Hematopoietic multipotent progenitor cell (in vitro differentiated cells): ENCODE measurements at regions not wholly inside any gene's neighbourhood (a gene's known extent, or its start where the extent isn't known, plus 50 kb on each side); places are given as distances from the start of the nearest gene placed in this dataset.
A peak's percentile ranks its signal among the peaks of the same experiment; 100 is the strongest.
"Not testable (repeated sequence)": the region's sequence is repeated elsewhere in the genome, so short reads cannot be mapped to it uniquely, and the experiment has no call there.

Experiments
- DNase-seq, 3 donors: peaks; one replicate each; pipeline ENCODE4 v3.0.0-alpha.2; 2011 to 2015; ENCODE audit warnings: low read depth in 2 of 3, low spot score in 2 of 3

GRCh38 chr14:28152453-28153044 lies 614.0 kb upstream of the FOXG1 start:
- no peak for DNase-seq

DNA sequence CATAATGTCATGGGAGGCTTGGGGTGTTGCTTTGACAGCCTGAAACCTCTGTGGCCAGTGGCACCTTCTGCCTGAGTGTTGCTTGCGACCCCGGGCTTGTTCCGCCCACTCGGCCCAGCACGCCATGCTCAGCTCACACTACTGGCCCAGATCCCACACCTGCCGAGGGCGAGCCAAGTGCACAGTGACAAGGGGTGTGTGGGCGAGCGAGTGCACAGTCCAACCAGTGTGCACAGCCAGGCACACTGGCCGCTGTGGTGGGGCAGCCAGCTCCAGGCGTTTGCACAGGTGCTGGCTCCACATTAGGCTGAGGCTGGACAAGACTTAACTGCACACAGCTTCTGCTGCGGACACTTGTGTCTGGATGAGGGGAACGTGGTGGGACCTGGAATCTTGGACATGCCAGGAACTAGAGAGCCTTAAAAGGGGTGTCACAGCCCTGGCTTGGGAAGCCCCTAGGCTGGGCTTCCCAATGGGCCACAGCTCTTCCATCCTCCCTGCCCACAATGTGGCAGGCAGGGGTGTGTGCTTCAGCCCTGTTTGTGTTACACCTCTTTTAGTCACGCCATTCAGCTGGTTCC lies 609.2 kb upstream of the FOXG1 start:
- DNase-seq = no peak

- DNase-seq = no peak
These were observed 608.4 kb upstream of the FOXG1 start for GRCh38 chr14:28157887-28158791.

GRCh38 chr14:28161040-28161439 lies 605.5 kb upstream of the FOXG1 start:
- DNase-seq = no peak

- no peak for DNase-seq
These were observed 603.4 kb upstream of the FOXG1 start for GRCh38 chr14:28163233-28163632.

DNA sequence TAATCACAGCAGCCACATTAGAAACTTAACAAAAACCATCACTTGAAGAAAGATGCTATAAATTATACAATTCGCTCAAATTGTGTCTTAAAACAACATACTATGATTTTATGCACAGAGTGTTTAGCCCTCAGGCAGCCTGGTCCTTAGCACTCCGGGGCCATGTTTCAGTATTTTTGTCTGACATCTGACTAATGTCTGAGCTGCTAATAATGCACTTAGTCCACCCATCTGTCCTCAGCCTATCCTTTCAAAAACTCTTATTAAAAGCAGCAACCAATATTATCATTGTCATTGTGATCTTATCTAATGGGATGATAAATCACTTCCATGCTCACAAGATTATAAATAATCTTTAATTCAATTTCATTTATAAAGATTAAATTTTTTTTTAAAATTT lies 602.7 kb upstream of the FOXG1 start:
- no peak for DNase-seq

DNA sequence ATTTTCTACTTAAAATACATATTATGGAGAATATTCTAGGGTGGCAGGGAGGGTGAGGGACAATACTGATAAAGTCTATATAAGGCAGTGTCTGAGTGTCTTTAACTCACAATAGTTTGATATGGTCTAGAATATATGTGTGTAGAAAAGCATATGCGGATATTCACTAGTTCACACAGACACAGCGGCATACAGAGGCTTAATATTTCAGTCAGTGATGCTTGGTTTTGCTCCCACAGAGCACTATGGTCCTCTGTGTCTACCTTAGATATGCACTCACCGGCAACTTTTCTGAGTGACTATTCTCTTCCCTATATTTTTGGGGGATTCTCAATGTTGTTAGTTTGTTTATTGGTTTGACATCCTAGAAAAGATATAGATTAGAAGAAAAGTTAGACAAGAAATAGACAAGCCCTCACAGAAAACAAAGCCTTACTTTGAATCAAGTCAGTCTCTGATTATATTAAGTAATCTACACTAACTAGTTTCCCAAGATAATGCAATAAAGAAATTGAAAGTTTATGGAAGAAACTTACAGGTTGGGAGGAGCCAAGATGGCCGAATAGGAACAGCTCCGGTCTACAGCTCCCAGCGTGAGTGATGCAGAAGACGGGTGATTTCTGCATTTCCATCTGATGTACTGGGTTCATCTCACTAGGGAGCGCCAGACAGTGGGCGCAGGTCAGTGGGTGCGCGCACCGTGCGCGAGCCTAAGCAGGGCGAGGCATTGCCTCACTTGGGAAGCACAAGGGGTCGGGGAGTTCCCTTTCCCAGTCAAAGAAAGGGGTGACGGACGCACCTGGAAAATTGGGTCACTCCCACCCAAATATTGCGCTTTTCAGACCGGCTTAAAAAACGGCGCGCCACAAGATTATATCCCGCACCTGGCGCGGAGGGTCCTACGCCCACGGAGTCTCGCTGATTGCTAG lies 578.4 kb upstream of the FOXG1 start:
- DNase-seq = peak in 1 of 3 donors; percentile 0

DNA sequence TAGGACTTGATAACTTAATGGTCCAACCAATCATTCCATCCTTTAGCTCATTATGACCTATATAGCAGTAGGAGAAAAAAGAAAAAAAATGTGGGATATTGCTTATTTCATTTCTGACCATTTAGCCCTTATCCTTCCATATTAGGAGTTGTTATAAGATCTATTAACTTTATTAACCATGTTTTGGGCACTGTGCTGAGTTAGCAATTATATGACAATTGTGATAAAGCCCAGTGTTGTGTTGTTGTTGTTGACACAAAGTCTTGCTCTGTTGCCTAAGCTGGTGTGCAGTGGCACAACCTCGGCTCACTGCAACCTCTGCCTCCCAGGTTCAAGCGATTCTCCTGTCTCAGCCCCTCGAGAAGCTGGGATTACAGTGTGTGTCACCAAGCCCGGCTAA lies 569.7 kb upstream of the FOXG1 start:
- DNase-seq = no peak

DNA sequence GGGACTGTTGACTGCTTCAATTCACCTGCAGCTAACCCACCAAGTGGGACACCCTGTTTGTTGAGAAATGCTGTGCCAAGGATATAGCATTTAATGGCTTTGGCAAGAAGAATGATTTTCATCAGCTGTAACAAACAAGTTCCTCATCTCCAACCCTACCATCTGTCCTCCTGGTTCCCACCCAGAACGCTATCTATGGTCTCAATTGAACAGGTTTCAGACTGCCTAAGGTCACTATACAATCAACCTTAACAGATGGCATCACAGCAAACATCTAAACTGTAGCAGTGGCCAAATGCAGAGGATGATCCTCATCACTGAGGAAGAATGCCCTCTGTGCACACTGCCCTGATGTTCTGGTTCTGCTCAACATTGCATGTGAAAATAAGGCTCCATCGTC lies 546.2 kb upstream of the FOXG1 start:
- no peak for DNase-seq

- DNase-seq = no peak
These were observed 525.7 kb upstream of the FOXG1 start for GRCh38 chr14:28240909-28241308.

- no peak for DNase-seq
These were observed 523.7 kb upstream of the FOXG1 start for GRCh38 chr14:28242895-28243294.

- DNase-seq = no peak
These were observed 523.0 kb upstream of the FOXG1 start for GRCh38 chr14:28243600-28243999.

- DNase-seq = no peak
These were observed 521.4 kb upstream of the FOXG1 start for GRCh38 chr14:28245216-28245615.

DNA sequence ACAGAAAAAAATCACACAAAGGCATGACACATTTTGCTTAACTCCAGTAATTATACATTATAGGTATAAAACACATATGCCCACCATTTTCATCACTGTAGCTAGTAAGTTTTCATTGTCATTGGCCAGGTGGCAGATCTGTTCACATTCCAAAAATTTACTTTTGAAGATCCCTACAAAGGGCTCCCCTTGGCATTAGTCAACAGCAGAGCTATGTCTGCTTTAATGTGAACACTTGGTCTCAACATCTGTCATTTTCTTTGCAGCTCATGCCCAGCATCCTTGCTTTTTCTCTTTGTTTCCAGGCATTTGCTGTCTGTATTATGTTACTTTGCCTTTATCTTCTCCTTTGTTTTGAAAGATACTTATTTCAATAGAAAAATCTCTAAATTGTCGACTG lies 519.1 kb upstream of the FOXG1 start:
- DNase-seq = no peak

DNA sequence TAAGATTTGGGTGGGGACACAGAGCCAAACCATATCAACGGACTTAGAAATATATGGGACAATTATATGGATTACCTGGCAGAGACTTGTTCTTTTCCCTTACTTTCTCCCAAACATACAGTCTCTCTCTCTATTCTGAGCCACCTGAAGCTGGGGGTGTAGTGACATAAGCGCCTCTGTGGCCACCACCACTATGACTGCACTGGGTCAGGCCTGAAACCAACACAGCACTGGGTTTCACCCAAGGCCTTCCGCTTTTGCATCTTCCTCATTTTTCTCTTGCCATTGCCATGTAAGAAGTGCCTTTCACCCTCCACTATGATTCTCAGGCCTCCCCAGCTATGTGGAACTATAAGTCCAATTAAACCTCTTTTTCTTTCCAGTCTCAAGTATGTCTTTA lies 514.5 kb upstream of the FOXG1 start:
- not testable (repeated sequence) for DNase-seq

GRCh38 chr14:28254768-28255167 lies 511.8 kb upstream of the FOXG1 start:
- no peak for DNase-seq

GRCh38 chr14:28264306-28264705 lies 502.3 kb upstream of the FOXG1 start:
- DNase-seq = no peak

DNA sequence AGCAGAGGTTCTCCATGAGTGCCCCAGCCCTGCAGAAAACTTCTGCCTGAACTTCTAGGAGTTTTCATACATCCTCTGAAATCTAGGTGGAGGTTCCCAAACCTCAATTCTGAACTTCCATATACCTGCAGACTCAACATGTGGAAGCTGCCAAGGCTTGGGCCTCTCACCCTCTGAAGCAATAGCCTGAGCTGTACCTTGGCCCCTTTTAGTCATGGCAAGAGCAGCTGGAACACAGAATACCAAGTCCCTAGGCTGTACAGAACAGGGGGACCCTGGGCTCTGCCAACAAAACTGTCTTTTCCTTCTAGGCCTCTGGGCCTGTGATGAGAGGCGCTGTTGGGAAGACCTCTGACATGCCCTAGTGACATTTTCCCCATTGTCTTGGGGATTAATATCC lies 494.3 kb upstream of the FOXG1 start:
- DNase-seq = no peak

- no peak for DNase-seq
These were observed 486.1 kb upstream of the FOXG1 start for GRCh38 chr14:28280530-28280929.

DNA sequence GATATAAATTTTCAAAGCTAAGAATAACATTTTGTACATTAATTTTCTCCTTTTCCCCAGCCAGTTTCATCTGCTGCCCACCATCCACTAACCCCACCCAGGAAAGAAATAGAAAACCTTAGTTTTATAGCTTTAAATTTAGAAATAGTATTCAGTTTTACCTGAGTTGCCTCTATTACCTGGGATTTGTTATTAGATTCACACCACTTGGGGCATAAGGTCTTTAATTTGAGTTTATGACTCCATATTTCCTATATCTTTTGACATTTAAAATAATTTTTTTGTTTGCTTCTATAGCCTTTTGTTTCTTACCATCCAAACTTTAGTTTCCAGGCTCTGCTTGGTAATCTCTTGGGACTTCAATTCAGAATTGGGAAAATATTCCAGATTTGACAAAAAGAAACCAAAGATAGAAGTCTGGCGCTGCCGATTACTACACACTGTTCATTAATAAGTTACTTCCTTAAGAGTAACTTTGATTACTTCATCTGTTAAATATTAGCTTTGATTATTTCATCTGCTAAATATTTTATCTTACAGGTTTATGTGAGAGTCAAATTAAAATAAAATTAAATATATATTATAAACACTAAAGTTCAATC lies 485.5 kb upstream of the FOXG1 start:
- no peak for DNase-seq
